HEK293 (cell line): ENCODE measurements at regions not wholly inside any gene's neighbourhood (a gene's known extent, or its start where the extent isn't known, plus 50 kb on each side); places are given as distances from the start of the nearest gene placed in this dataset.

Experiments
- CTCF ChIA-PET: fragments of 350-600 bp; formaldehyde crosslinking; extraction: SDS; loops from one replicate; lab custom pipeline; 2021; ENCODE audit warnings: antibody characterized with exemption; lab: Yijun Ruan, JAX
- POLR2A ChIA-PET: fragments of 300-600 bp; formaldehyde crosslinking; extraction: SDS; loops from one replicate; lab custom pipeline; 2020; ENCODE audit warnings: antibody characterized with exemption, inconsistent platforms; lab: Yijun Ruan, JAX
- H3K27ac ChIP-seq: fragments of 200-500 bp; sonication (Bioruptor generic); 2 replicates; pipeline ENCODE4 v1.5.1; 2014; ENCODE audit warnings: low read depth, low read length, control low read depth, inconsistent platforms; ENCODE audit errors: extremely low read depth
- H3K36me3 ChIP-seq, 2 experiments: fragments of 200-500 bp in 1 of 2; sonication (Bioruptor generic) in 1 of 2; 1 replicate in 1 of 2; 2 replicates in 1 of 2; pipeline ENCODE4 v1.5.1; 2014 to 2017; ENCODE audit warnings: inconsistent platforms in 2 of 2, low read length in 2 of 2; ENCODE audit not compliant: control insufficient read depth in 2 of 2, insufficient read depth in 1 of 2
- H3K4me1 ChIP-seq: fragments of 200-500 bp; sonication (Bioruptor generic); 2 replicates; pipeline ENCODE4 v1.5.1; 2014; ENCODE audit warnings: mild to moderate bottlenecking, low read length, inconsistent platforms; ENCODE audit not compliant: control insufficient read depth, insufficient read depth
- H3K4me3 ChIP-seq: 2 replicates; pipeline ENCODE4 v1.5.1; 2011; ENCODE audit warnings: low read depth, mild to moderate bottlenecking, control low read depth, low read length, moderate library complexity
- H3K9me3 ChIP-seq: fragments of 200-500 bp; sonication (Bioruptor generic); 2 replicates; pipeline ENCODE4 v1.5.1; 2014; ENCODE audit warnings: low read depth, low read length, inconsistent platforms; ENCODE audit not compliant: control insufficient read depth, insufficient read depth
- EGR2 ChIP-seq: fragments of 450-650 bp; formaldehyde crosslinking; IDR thresholded peaks from 2 replicates; pipeline ENCODE4 v1.5.1; 2016; ENCODE audit warnings: low read depth, missing biosample characterization, missing genetic modification characterization
- MEIS1 ChIP-seq: sonication (generic); formaldehyde crosslinking; IDR thresholded peaks from 2 replicates; pipeline ENCODE4 v1.8.1; 2022; ENCODE audit warnings: missing genetic modification reagents, mild to moderate bottlenecking, borderline replicate concordance
- PRDM1 ChIP-seq: fragments of 450-650 bp; formaldehyde crosslinking; IDR thresholded peaks from 2 replicates; pipeline ENCODE4; 2016; ENCODE audit warnings: missing biosample characterization, missing genetic modification characterization
- PRDM2 ChIP-seq: fragments of 450-650 bp; formaldehyde crosslinking; IDR thresholded peaks from 2 replicates; pipeline ENCODE4 v1.5.1; 2016; ENCODE audit warnings: missing biosample characterization, missing genetic modification characterization, borderline replicate concordance
- SP2 ChIP-seq: fragments of 450-650 bp; formaldehyde crosslinking; IDR thresholded peaks from 2 replicates; pipeline ENCODE4 v1.5.1; 2016; ENCODE audit warnings: missing biosample characterization, missing genetic modification characterization
- ZBTB49 ChIP-seq: fragments of 450-650 bp; formaldehyde crosslinking; IDR thresholded peaks from 2 replicates; pipeline ENCODE4 v1.5.1; 2016; ENCODE audit warnings: missing biosample characterization, missing genetic modification characterization, low read depth
- ZFHX2 ChIP-seq: fragments of 450-650 bp; formaldehyde crosslinking; conservative IDR thresholded peaks from 2 replicates; pipeline ENCODE4 v1.5.1; 2016; ENCODE audit warnings: missing biosample characterization, missing genetic modification characterization
- ZFP37 ChIP-seq: fragments of 450-650 bp; formaldehyde crosslinking; IDR thresholded peaks from 2 replicates; pipeline ENCODE4 v1.5.1; 2016; ENCODE audit warnings: missing biosample characterization, missing genetic modification characterization
- ZNF169 ChIP-seq: fragments of 450-650 bp; formaldehyde crosslinking; IDR thresholded peaks from 2 replicates; pipeline ENCODE4 v1.5.1; 2016; ENCODE audit warnings: missing biosample characterization, missing genetic modification characterization
- ZNF18 ChIP-seq: fragments of 450-650 bp; formaldehyde crosslinking; IDR thresholded peaks from 2 replicates; pipeline ENCODE4 v1.5.1; 2016; ENCODE audit warnings: missing biosample characterization, missing genetic modification characterization
- ZNF19 ChIP-seq: fragments of 450-650 bp; formaldehyde crosslinking; IDR thresholded peaks from 2 replicates; pipeline ENCODE4; 2016; ENCODE audit warnings: missing biosample characterization, missing genetic modification characterization, low read depth
- ZNF398 ChIP-seq: fragments of 450-650 bp; formaldehyde crosslinking; IDR thresholded peaks from 2 replicates; pipeline ENCODE4 v1.5.1; 2017; ENCODE audit warnings: missing biosample characterization, missing genetic modification characterization
- ZNF747 ChIP-seq: fragments of 450-650 bp; formaldehyde crosslinking; IDR thresholded peaks from 2 replicates; pipeline ENCODE4 v1.5.1; 2016; ENCODE audit warnings: missing biosample characterization, missing genetic modification characterization
- ZNF76 ChIP-seq: fragments of 450-650 bp; formaldehyde crosslinking; IDR thresholded peaks from 2 replicates; pipeline ENCODE4; 2016; ENCODE audit warnings: low read depth, missing biosample characterization, missing genetic modification characterization, borderline replicate concordance
- ZNF785 ChIP-seq: fragments of 450-650 bp; formaldehyde crosslinking; IDR thresholded peaks from 2 replicates; pipeline ENCODE4 v1.5.1; 2016; ENCODE audit warnings: missing biosample characterization, missing genetic modification characterization

- TF ChIP-seq ZNF747 (tag by site-specific recombination) = no peak
- no peak for TF ChIP-seq ZBTB49
Measured at GRCh38 chr4:179662522-179662921, 2220.3 kb upstream of the AGA start (continued).

- H3K4me3 ChIP-seq = no peak overlapping the region
- no peaks in the 10 kb centered on the region for H3K4me1 ChIP-seq
- no peaks in the 10 kb centered on the region for H3K36me3 ChIP-seq
- H3K27ac ChIP-seq = no peak overlapping the region
- POLR2A ChIA-PET = no interaction called here
- no peaks in the 10 kb centered on the region for H3K9me3 ChIP-seq
- CTCF ChIA-PET = no interaction called here
- TF ChIP-seq ZNF76 (tag by site-specific recombination) = no peak
- no peak for TF ChIP-seq ZFP37
- peak; percentile 91 for TF ChIP-seq EGR2 (tag by site-specific recombination)
- no peak for TF ChIP-seq PRDM2
- TF ChIP-seq ZNF785 (tag by site-specific recombination) = peak; percentile 39; the same call in 1 of the 2 replicates
- peak; percentile 92 for TF ChIP-seq ZFHX2
- TF ChIP-seq MEIS1 (CRISPR knock-in tag) = no peak
- peak; percentile 9; the same call in 1 of the 2 replicates for TF ChIP-seq ZNF398 (tag by site-specific recombination)
- peak; percentile 79 for TF ChIP-seq ZNF18
- TF ChIP-seq ZNF169 (tag by site-specific recombination) = no peak
- TF ChIP-seq ZNF19 (tag by site-specific recombination) = no peak
- no peak for TF ChIP-seq SP2 (tag by site-specific recombination)
- TF ChIP-seq ZNF747 (tag by site-specific recombination) = 0 out of 2 replicates have a peak, but pooled peaks have one; percentile 55
- TF ChIP-seq PRDM1 = peak; percentile 99
Measured at GRCh38 chr4:179663641-179664429, 2221.6 kb upstream of the AGA start.
